ENCODE measurements at regions not wholly inside any gene's neighbourhood (a gene's known extent, or its start where the extent isn't known, plus 50 kb on each side); places are given as distances from the start of the nearest gene placed in this dataset.

- no peaks in the 10 kb centered on the region for H3K9me1 ChIP-seq (ENCODE audit: control insufficient read depth, extremely low read depth, insufficient read depth, low read length)
- TF ChIP-seq, protein P1, sequence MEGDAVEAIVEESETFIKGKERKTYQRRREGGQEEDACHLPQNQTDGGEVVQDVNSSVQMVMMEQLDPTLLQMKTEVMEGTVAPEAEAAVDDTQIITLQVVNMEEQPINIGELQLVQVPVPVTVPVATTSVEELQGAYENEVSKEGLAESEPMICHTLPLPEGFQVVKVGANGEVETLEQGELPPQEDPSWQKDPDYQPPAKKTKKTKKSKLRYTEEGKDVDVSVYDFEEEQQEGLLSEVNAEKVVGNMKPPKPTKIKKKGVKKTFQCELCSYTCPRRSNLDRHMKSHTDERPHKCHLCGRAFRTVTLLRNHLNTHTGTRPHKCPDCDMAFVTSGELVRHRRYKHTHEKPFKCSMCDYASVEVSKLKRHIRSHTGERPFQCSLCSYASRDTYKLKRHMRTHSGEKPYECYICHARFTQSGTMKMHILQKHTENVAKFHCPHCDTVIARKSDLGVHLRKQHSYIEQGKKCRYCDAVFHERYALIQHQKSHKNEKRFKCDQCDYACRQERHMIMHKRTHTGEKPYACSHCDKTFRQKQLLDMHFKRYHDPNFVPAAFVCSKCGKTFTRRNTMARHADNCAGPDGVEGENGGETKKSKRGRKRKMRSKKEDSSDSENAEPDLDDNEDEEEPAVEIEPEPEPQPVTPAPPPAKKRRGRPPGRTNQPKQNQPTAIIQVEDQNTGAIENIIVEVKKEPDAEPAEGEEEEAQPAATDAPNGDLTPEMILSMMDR (optimal IDR thresholded peaks at IDR 0.05 in 1 of 3, IDR thresholded peaks at IDR 0.05 in 1 of 3, conservative IDR thresholded peaks at IDR 0.05 in 1 of 3; ENCODE audit: extremely low read depth in 1 of 3, insufficient read depth in 2 of 3, low read length in 3 of 3): no peak
- no peak for TF ChIP-seq EZH2 (IDR thresholded peaks at IDR 0.05; ENCODE audit: low read length)
- FAIRE-seq (no peak), DNase-seq (ENCODE audit: low read depth, low spot score) (no peak)
- H3K4me3 ChIP-seq (ENCODE audit: control insufficient read depth in 2 of 3, extremely low read depth in 1 of 3, insufficient read depth in 2 of 3, low read depth in 1 of 3, low read length in 3 of 3): no peak overlapping the region
- dilution Hi-C loops (cut with MboI; ENCODE audit: extremely low pct_ligation_motif_present, low sequenced_read_pairs): no loop called here
- H3K27ac ChIP-seq (ENCODE audit: control insufficient read depth, insufficient read depth, low read length): no peak overlapping the region
- no peaks in the 10 kb centered on the region for H3K79me2 ChIP-seq (ENCODE audit: control insufficient read depth, insufficient read depth, low read length)
- H3K9ac ChIP-seq (ENCODE audit: control insufficient read depth, extremely low read depth, insufficient read depth, low read length): no peak overlapping the region
- H3K36me3 ChIP-seq (ENCODE audit: control insufficient read depth in 2 of 2, extremely low read depth in 1 of 2, insufficient read depth in 2 of 2, low read length in 2 of 2): no peaks in the 10 kb centered on the region
- H3K9me3 ChIP-seq (ENCODE audit: control insufficient read depth, low read depth, low read length): peaks cover 9% of the 10 kb centered on the region
- H4K20me1 ChIP-seq (ENCODE audit: control insufficient read depth, extremely low read depth, insufficient read depth, low read length): no peaks in the 10 kb centered on the region
- no peaks in the 10 kb centered on the region for H3K4me1 ChIP-seq (ENCODE audit: control insufficient read depth, extremely low read depth, insufficient read depth, low read length)
- H2AFZ ChIP-seq (ENCODE audit: control insufficient read depth, low read length): no peak overlapping the region
- H3K4me2 ChIP-seq (ENCODE audit: control insufficient read depth, extremely low read depth, insufficient read depth, low read depth, low read length): no peak overlapping the region
- H3K27me3 ChIP-seq (ENCODE audit: control insufficient read depth, extremely low read depth, insufficient read depth, low read length): no peaks in the 10 kb centered on the region
Measured at GRCh38 chr19:20472854-20473253, 92.7 kb downstream of the ZNF737 start.

DNA sequence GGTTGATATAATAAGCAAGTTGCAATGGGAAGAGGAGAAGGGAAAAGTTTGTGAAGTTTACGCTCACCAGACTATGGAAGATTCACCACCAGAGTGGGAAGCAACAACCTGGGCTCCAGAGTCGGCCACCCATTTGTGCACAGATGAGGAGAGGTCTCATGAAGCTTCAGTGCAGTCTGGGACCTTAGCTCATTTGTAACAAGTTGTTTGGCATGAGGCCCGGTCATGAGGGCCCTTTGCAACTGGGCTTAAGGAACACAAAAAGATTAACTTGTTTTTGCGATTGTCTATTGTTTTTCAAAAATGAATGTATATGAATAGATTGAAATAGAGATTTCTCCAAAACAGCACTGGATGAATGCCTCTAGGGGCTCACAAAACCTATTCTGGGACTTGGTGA is 94.2 kb downstream of the ZNF737 start:
- TF ChIP-seq EZH2 (IDR thresholded peaks at IDR 0.05; ENCODE audit: low read length): no peak
- TF ChIP-seq, protein P1 (optimal IDR thresholded peaks at IDR 0.05 in 1 of 3, IDR thresholded peaks at IDR 0.05 in 1 of 3, conservative IDR thresholded peaks at IDR 0.05 in 1 of 3; ENCODE audit: extremely low read depth in 1 of 3, insufficient read depth in 2 of 3, low read length in 3 of 3): no peak
- no peaks in the 10 kb centered on the region for H3K36me3 ChIP-seq (ENCODE audit: control insufficient read depth in 2 of 2, extremely low read depth in 1 of 2, insufficient read depth in 2 of 2, low read length in 2 of 2)
- dilution Hi-C loops (cut with MboI; ENCODE audit: extremely low pct_ligation_motif_present, low sequenced_read_pairs): no loop called here

More for the DNA sequence above, 94.2 kb downstream of the ZNF737 start:
- Histone ChIP-seq H3K27me3 (ENCODE audit: control insufficient read depth, extremely low read depth, insufficient read depth, low read length) (no peaks in the 10 kb centered on the region), H3K79me2 (ENCODE audit: control insufficient read depth, insufficient read depth, low read length) (no peaks in the 10 kb centered on the region), H3K9ac (ENCODE audit: control insufficient read depth, extremely low read depth, insufficient read depth, low read length) (no peak overlapping the region), H2AFZ (ENCODE audit: control insufficient read depth, low read length) (no peak overlapping the region), H4K20me1 (ENCODE audit: control insufficient read depth, extremely low read depth, insufficient read depth, low read length) (no peaks in the 10 kb centered on the region), H3K4me3 (ENCODE audit: control insufficient read depth in 2 of 3, extremely low read depth in 1 of 3, insufficient read depth in 2 of 3, low read depth in 1 of 3, low read length in 3 of 3) (no peak overlapping the region), H3K9me1 (ENCODE audit: control insufficient read depth, extremely low read depth, insufficient read depth, low read length) (no peaks in the 10 kb centered on the region), H3K9me3 (ENCODE audit: control insufficient read depth, low read depth, low read length) (peaks cover 7% of the 10 kb centered on the region), H3K4me1 (ENCODE audit: control insufficient read depth, extremely low read depth, insufficient read depth, low read length) (no peaks in the 10 kb centered on the region), H3K4me2 (ENCODE audit: control insufficient read depth, extremely low read depth, insufficient read depth, low read depth, low read length) (no peak overlapping the region), H3K27ac (ENCODE audit: control insufficient read depth, insufficient read depth, low read length) (no peak overlapping the region)
- FAIRE-seq: no peak
- DNase-seq (ENCODE audit: low read depth, low spot score): no peak

Measured in keratinocyte (primary cell).